Neural progenitor cell (in vitro differentiated cells): ENCODE measurements at regions not wholly inside any gene's neighbourhood (a gene's known extent, or its start where the extent isn't known, plus 50 kb on each side); places are given as distances from the start of the nearest gene placed in this dataset.

Source experiments
- DNase-seq: peaks from one replicate; pipeline ENCODE4 v3.0.0-alpha.2; 2016; ENCODE audit warnings: low spot score
- H2AFZ ChIP-seq: fragments of 200-600 bp; sonication (generic); replicated peaks from 2 replicates; pipeline ENCODE4 v1.6.1; 2016; ENCODE audit warnings: antibody characterized with exemption
- H3F3A ChIP-seq: fragments of 200-600 bp; sonication (generic); 2 replicates; pipeline ENCODE4 v1.6.1; 2016; ENCODE audit warnings: antibody characterized with exemption, low read depth
- H3K27ac ChIP-seq: fragments of 200-600 bp; sonication (generic); 2 replicates; pipeline ENCODE4 v1.5.1; 2016; ENCODE audit warnings: mild to moderate bottlenecking
- H3K27me3 ChIP-seq: fragments of 200-600 bp; sonication (generic); 2 replicates; pipeline ENCODE4 v1.6.1; 2016; ENCODE audit warnings: mild to moderate bottlenecking, moderate library complexity
- H3K36me3 ChIP-seq: fragments of 200-600 bp; sonication (generic); 2 replicates; pipeline ENCODE4 v1.5.1; 2016
- H3K4me1 ChIP-seq: fragments of 200-600 bp; sonication (generic); 2 replicates; pipeline ENCODE4 v1.6.1; 2016; ENCODE audit warnings: mixed run types
- H3K4me2 ChIP-seq: fragments of 200-600 bp; sonication (generic); 2 replicates; pipeline ENCODE4 v1.6.1; 2016
- H3K4me3 ChIP-seq: fragments of 200-600 bp; sonication (generic); 2 replicates; pipeline ENCODE4 v1.5.1; 2016
- H3K79me2 ChIP-seq: fragments of 200-600 bp; sonication (generic); 2 replicates; pipeline ENCODE4 v1.6.1; 2016; ENCODE audit warnings: low read depth
- H3K9ac ChIP-seq: fragments of 200-600 bp; sonication (generic); 2 replicates; pipeline ENCODE4 v1.6.1; 2016
- H3K9me3 ChIP-seq: fragments of 200-600 bp; sonication (generic); 2 replicates; pipeline ENCODE4 v1.5.1; 2016; ENCODE audit warnings: low read depth
- H4K20me1 ChIP-seq: fragments of 200-600 bp; sonication (generic); 2 replicates; pipeline ENCODE4 v1.6.1; 2016; ENCODE audit warnings: low read depth
- H3K27ac Mint-ChIP-seq: 3 replicates; pipeline ENCODE4 v1.8.0; 2021; ENCODE audit warnings: mixed read lengths
- H3K27me3 Mint-ChIP-seq: 2 replicates; pipeline ENCODE4 v1.8.0; 2022; ENCODE audit warnings: low read depth, mild to moderate bottlenecking, inconsistent platforms, moderate library complexity, mixed read lengths; ENCODE audit not compliant: insufficient read depth
- H3K36me3 Mint-ChIP-seq: 3 replicates; pipeline ENCODE4 v1.8.0; 2021; ENCODE audit warnings: mixed read lengths
- H3K4me1 Mint-ChIP-seq: 3 replicates; pipeline ENCODE4 v1.8.0; 2021; ENCODE audit warnings: mixed read lengths
- H3K4me3 Mint-ChIP-seq: 3 replicates; pipeline ENCODE4 v1.8.0; 2021; ENCODE audit warnings: mild to moderate bottlenecking, moderate library complexity, mixed read lengths
- H3K9me3 Mint-ChIP-seq: 3 replicates; pipeline ENCODE4 v1.8.0; 2020; ENCODE audit warnings: mixed read lengths
- EZH2 ChIP-seq: fragments of 200-600 bp; sonication (generic); IDR thresholded peaks from 2 replicates; pipeline ENCODE4 v1.6.1; 2017; ENCODE audit warnings: antibody characterized with exemption, mild to moderate bottlenecking, moderate library complexity
- EZH2phosphoT487 ChIP-seq: fragments of 200-600 bp; sonication (generic); IDR thresholded peaks from 2 replicates; pipeline ENCODE4 v1.6.1; 2017; ENCODE audit warnings: antibody characterized with exemption
- TF ChIP-seq, protein P1 (sequence below): fragments of 200-600 bp; sonication (generic); IDR thresholded peaks from 2 replicates; pipeline ENCODE4 v1.5.1; 2017; ENCODE audit warnings: antibody characterized with exemption, mild to moderate bottlenecking

DNA sequence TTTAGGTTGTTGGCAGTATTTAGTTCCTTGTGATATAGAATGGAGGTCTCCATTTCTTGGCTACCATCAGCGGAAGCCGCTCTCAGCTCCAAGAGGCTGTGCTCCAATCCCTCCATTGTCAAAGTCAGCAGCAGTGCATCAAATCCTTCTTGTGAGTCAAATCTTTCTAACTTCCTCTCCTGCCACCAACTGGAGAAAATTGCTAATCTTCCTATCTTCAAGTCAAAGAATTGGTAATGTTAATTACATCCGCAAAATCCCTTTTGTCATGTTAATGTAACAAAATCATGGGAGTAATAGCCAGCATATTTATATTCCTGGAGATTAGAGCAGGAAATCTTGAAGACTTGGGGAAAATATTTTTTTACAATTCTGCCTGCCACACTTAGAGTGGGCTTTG is 436.4 kb upstream of the DYNLRB2 start:
- Mint-ChIP-seq H3K36me3 (no peaks in the 10 kb centered on the region), H3K4me3 (no peak overlapping the region), H3K9me3 (peaks cover 7% of the 10 kb centered on the region), H3K4me1 (peaks cover 15% of the 10 kb centered on the region), H3K27me3 (peaks cover 2% of the 10 kb centered on the region), H3K27ac (no peak overlapping the region)
- Histone ChIP-seq H4K20me1 (no peaks in the 10 kb centered on the region), H3K9ac (no peak overlapping the region), H3K4me2 (no peak overlapping the region), H3K27ac (no peak overlapping the region), H3K4me3 (no peak overlapping the region), H2AFZ (no peak overlapping the region), H3K79me2 (no peaks in the 10 kb centered on the region), H3F3A (no peaks in the 10 kb centered on the region), H3K27me3 (no peaks in the 10 kb centered on the region), H3K9me3 (no peaks in the 10 kb centered on the region), H3K36me3 (no peaks in the 10 kb centered on the region), H3K4me1 (no peaks in the 10 kb centered on the region)
- DNase-seq, result no peak
- no peak for TF ChIP-seq EZH2
- TF ChIP-seq, protein P1, sequence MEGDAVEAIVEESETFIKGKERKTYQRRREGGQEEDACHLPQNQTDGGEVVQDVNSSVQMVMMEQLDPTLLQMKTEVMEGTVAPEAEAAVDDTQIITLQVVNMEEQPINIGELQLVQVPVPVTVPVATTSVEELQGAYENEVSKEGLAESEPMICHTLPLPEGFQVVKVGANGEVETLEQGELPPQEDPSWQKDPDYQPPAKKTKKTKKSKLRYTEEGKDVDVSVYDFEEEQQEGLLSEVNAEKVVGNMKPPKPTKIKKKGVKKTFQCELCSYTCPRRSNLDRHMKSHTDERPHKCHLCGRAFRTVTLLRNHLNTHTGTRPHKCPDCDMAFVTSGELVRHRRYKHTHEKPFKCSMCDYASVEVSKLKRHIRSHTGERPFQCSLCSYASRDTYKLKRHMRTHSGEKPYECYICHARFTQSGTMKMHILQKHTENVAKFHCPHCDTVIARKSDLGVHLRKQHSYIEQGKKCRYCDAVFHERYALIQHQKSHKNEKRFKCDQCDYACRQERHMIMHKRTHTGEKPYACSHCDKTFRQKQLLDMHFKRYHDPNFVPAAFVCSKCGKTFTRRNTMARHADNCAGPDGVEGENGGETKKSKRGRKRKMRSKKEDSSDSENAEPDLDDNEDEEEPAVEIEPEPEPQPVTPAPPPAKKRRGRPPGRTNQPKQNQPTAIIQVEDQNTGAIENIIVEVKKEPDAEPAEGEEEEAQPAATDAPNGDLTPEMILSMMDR, result no peak
- TF ChIP-seq EZH2phosphoT487, result no peak

DNA sequence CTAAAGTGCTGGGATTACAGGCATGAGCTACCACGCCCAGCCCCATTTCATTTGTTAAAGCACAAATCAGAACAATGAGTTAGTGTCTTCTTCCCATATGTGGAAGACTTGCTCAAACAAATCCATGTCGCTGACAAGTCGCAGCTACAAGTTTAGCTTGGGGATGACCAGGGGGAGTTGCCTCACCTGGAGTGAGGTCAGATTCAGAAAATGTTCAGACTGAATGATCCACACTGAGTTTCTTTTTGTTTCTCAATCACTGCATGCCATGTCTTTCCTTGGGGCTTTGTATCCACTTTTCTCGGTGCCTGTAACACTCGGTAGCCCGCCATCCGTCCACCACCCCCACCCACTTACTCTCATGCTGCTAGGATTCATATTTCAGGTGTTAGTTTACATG is 437.3 kb upstream of the DYNLRB2 start:
- no peak overlapping the region for H3K27ac Mint-ChIP-seq
- no peaks in the 10 kb centered on the region for H3K36me3 Mint-ChIP-seq
- Histone ChIP-seq H3K4me1 (no peaks in the 10 kb centered on the region), H3K27me3 (no peaks in the 10 kb centered on the region), H3K9me3 (no peaks in the 10 kb centered on the region), H3K4me3 (no peak overlapping the region), H3K79me2 (no peaks in the 10 kb centered on the region), H3K4me2 (no peak overlapping the region), H3K9ac (no peak overlapping the region), H3K27ac (no peak overlapping the region), H3K36me3 (no peaks in the 10 kb centered on the region), H3F3A (no peaks in the 10 kb centered on the region), H4K20me1 (no peaks in the 10 kb centered on the region), H2AFZ (no peak overlapping the region)
- H3K9me3 Mint-ChIP-seq, result peaks cover 13% of the 10 kb centered on the region
- TF ChIP-seq, protein P1, result no peak
- TF ChIP-seq EZH2phosphoT487, result no peak
- TF ChIP-seq EZH2, result no peak
- peaks cover 15% of the 10 kb centered on the region for H3K4me1 Mint-ChIP-seq
- no peak for DNase-seq
- peaks cover 2% of the 10 kb centered on the region for H3K27me3 Mint-ChIP-seq
- no peak overlapping the region for H3K4me3 Mint-ChIP-seq

- no peaks in the 10 kb centered on the region for H4K20me1 ChIP-seq
- no peak overlapping the region for H3K27ac ChIP-seq
- no peak overlapping the region for H3K9ac ChIP-seq
- no peak overlapping the region for H3K4me2 ChIP-seq
- no peak for DNase-seq
- no peak for TF ChIP-seq EZH2
- TF ChIP-seq EZH2phosphoT487, result no peak
- TF ChIP-seq, protein P1, result no peak
- no peaks in the 10 kb centered on the region for H3K4me1 ChIP-seq
- no peaks in the 10 kb centered on the region for H3K27me3 ChIP-seq
- no peak overlapping the region for H2AFZ ChIP-seq
- no peak overlapping the region for H3K27ac Mint-ChIP-seq
- no peaks in the 10 kb centered on the region for H3F3A ChIP-seq
- peaks cover 16% of the 10 kb centered on the region for H3K9me3 Mint-ChIP-seq
- H3K79me2 ChIP-seq, result no peaks in the 10 kb centered on the region
- no peak overlapping the region for H3K4me3 Mint-ChIP-seq
- no peaks in the 10 kb centered on the region for H3K9me3 ChIP-seq
- H3K27me3 Mint-ChIP-seq, result peaks cover 2% of the 10 kb centered on the region
- no peaks in the 10 kb centered on the region for H3K36me3 ChIP-seq
- H3K36me3 Mint-ChIP-seq, result no peaks in the 10 kb centered on the region
- peaks cover 15% of the 10 kb centered on the region for H3K4me1 Mint-ChIP-seq
- H3K4me3 ChIP-seq, result no peak overlapping the region
Observed at GRCh38 chr16:80100846-80101451, 439.8 kb upstream of the DYNLRB2 start.
